Right hindlimb (tissue), 1 donor: ENCODE measurements at regions not wholly inside any gene's neighbourhood (a gene's known extent, or its start where the extent isn't known, plus 50 kb on each side); places are given as distances from the start of the nearest gene placed in this dataset.
"Not testable (repeated sequence)": the region's sequence is repeated elsewhere in the genome, so short reads cannot be mapped to it uniquely, and the experiment has no call there.

Experiments used
- DNase-seq: peaks from one replicate; pipeline ENCODE4 v3.0.0-alpha.2; 2018

DNA sequence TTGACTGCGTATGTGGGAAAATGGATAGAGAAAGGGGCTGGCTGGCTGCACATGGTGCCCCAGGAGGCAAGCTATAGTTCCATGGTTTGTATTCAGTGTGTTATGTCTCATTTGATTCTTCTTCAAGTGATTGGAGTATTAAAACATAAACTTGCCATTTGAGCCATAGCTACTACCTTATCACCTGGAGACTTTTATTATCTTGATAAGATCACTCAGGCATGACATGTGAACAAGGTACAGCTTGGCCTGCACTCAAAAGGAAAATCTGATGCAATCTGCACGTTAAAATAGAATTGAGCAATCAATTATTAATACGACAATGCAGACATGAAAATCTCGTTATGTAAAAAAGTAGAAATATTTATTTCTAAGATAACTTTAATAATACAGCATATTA, 116.9 kb downstream of the RND3 start:
- DNase-seq = no peak

DNA sequence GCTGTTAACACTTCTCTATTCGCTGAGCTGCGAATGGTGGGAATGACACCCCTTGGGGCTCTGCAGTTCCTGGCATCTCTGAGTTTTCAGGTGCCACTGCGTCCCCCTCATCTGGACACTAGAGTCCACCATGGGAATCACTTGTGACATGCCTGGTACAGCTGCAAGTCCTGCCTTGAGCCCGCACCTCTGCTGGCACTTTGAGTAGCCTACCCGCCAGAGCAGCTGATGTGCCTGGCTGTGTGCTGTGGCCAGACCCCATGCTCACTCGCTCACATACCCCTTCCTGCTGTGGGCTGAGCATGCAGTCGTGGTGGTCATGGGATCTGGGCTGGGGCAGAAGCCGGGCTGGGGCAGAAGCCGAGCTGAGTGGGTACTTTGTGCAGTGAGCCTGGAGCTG, 117.6 kb downstream of the RND3 start:
- no peak for DNase-seq

DNA sequence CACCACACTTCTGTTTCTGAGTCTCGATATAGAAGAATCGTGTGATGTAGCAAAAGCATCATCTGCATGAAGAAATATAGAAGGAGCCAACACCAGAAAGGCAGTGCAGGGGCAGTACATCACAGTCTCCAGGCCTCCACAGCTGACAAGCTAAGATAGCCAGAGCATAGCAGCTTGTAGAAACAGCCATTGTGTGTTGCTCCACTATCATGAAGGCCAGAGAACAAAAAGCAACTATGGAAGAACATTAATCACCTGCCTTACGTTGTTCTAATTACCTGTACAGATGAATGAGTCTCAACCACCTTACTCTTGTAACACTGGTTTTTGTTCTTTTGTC, 129.0 kb downstream of the RND3 start:
- DNase-seq = no peak

DNA sequence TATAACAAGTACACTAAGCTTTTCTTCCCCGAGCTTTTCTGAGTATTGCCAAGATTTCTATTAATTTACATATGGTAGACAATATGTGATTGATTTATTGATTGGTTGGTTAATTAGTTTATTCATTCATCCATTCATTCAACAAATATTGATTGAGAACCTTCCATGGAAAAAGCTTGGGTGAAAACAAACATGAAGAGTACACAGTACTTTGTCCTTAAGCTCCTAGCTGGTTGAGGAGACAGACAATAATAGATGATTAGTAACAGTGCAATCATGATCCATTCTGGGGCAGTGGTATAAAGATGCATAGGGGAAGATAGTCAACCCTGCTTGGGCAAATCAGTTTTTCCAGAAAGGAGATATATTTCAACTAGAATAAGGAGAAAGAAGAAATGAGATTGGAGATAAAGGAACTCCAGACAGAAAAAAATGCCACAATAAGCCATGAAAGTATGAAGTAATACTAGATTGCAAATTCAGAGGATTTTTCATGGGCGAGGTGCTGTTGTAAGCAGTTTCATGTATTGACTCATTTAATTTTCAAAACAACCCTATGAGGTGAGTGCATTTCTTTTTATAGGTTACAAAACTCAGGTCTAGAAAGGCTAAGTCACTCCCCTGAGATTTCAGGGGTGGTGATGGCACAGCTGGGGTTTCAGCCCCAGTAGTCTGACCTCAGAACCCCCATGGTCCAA, 129.5 kb downstream of the RND3 start:
- DNase-seq = no peak

DNA sequence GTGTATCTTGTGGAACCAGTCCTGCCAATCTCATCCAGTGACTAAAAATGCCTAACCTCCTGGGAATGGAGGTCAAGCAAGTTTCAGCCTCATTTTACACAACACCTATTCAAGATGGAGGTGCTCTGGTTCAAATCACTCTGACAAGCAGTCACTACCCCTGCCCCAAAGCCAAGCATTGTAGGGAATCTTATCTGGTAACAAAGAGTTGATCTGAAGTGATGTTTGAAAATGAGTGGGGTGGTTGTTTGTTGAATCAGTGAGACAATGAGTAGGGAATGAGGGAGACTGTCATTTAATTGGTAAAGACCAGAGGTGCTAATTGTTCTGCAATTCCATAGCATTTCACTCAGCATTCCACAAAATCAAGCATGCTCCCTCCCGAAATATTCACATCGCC, 132.0 kb downstream of the RND3 start:
- no peak for DNase-seq

DNA sequence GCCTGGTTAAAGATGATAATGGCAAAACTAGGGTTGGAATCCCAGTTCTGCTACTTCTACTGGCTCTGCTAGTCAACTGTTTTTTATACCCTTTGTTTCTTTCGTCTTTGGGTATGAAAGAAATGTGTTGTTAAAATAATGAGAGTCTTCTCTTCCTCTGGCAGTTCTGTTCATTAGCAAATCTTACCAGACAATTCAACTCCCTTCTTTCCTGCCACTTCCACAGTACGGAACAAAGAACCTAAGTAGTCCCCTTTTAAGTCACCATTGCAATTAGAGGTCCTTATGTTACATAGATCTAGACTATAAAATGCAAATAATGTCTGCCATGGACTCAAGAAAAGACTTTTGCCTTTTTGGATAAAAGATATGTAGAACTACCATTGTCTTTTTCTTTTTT, 134.1 kb downstream of the RND3 start:
- no peak for DNase-seq

DNA sequence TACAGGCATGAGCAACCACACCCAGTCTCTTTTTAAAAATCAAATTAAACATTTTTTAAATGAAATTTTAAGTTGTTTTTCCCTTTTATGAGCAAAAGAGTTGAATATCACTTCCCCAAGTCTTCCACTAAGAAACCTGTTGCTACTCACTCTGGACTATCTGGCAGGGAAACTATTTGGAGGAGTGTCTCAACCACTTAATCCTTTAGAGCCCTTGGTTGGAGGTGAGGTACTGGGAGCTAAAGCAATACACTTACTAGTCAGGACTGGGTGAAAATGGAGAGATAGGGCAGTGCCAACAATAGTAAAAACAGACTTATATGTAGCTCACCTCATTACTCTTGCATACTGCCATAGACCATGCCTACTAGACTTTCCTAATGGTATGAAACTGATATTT, 135.5 kb downstream of the RND3 start:
- peak; percentile 23 for DNase-seq

DNA sequence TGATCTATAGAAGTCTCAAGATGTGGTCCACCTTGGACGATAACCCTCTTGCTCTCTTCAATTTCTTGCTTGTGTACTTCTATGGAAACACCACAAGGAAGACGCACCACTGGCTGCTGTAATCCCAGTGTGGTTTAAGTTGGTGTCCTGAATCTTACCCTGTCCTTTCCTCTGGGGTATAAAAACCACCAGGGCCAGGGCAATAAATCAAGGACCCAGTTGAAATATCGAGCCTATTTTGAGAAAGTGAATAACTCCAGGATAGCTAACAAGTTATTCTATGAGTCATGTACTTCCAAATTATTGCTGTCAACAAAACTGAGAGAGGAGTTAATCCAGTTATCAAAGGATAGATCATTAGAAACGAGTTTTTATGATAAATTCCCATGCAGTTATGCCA, 137.0 kb downstream of the RND3 start:
- no peak for DNase-seq

DNA sequence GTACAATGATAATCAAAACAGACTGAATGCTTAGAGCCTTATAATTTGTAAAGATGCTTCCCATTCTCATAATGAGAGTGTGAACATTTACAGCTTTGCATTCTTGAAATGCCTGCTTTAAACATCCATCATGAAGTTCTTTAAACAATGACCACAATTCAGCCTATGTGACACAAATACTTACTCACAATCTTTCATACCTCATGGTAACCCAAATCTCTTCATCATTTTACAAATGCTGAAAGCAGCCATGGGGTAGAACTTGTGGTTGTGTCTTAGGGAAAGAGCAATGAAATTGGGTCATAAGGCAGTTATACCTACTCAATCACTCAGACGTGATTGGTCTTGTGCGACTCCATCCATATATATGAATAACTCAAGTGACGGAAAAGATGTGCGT, 140.7 kb downstream of the RND3 start:
- DNase-seq = no peak

DNA sequence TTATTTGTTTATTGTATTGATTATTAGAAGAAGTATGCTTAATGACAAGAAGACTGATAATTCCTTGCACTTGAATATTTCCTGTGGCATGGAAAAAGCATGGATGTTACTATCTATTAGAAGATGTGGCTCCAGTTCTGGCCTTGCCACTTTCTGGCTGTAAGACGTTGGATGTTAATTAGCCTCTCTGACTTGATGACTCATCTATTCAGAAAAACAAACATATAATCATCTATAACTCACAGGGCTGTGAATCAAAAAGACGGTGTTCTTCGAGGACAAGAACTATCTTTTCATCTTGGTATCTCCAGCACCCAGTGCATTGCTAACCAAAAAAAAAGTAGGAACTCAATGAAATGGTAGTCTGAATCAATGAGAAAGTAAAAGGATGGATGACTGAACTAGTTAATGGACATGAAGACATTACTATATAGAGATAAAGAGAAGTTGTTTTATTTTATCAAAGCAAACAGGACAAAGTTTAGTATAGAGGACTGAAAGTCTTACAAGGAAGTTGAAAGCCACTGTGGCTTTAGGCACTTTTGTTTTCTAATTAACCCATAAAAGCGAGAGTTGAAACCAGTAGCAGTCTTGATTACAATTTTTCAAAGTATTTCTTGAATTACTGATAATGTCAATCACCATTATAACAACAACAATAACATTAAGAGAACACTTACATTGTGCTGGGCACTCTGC, 145.3 kb downstream of the RND3 start:
- DNase-seq = no peak

DNA sequence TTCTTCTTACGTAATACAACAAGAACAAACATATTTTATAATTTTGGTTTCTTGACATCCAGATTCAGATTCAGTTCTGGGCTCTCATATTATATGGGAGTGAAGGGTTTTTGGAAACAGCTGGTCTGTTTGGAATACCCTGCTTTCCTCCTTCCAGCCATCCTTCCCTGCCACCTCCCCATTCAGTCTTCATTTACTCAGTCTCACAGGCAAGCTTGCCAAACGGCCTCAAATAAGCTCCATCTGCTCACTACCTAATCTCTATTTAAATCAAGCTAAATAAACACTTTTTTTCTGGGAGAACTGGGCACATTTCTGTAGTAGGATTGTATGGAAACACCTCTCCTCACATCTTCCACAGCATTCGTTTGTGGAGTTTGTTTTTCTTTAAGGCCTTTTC, 147.5 kb downstream of the RND3 start:
- DNase-seq = no peak

DNA sequence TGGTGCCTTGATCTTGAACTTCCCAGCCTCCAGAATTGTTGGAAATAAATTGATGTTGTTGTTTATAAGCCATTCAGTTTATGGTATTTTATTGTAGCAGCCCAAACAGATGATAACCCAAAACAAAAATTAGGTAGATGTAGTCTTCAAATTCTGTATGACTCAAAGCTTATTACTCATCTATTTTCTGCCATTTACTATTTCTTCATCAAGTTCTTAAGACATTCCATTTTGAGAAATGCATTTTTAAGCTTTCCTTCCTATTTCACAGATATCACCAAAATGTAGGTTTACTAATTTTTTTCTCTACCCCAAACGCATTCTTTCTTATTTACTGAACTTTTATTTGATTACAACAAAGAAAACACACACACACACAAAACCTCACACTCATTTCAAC, 148.2 kb downstream of the RND3 start:
- no peak for DNase-seq

DNA sequence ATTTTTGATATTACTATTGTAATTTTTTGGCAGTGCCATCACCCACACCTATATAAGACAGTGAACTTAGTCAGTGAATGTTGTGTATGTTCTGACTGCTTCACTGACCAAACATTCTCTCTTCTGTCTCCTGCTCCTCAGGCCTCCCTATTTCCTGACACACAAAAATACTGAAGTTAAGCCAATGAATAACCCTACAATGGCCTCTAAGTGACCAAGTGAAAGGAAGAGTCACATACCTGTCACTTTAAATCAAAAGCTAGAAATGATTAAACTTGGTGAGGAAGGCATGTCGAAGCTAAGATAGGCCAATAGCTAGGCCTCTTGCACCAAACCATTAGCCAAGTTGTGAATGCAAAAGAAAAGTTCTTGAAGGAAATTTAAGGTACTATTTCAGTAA, 151.9 kb downstream of the RND3 start:
- DNase-seq = no peak

DNA sequence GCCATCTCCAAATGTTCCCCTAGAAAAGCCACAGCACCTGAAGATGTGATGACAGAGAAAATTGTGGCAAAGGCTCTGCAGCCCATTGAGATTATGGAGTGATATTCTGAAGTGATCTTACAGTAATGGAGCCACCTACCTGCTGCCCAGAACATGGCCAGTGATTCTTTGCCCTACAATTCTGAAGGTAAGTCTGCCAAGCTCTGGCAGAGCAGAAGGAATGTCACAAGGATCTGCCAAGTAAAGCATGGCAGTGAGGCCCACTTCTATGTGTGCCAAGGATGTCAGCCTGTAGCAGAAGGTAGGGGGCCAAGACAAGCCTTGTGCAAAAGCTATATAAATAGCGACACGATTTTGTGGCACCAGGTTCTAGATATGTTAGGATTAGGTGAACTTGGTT, 155.1 kb downstream of the RND3 start:
- DNase-seq = peak; percentile 26

DNA sequence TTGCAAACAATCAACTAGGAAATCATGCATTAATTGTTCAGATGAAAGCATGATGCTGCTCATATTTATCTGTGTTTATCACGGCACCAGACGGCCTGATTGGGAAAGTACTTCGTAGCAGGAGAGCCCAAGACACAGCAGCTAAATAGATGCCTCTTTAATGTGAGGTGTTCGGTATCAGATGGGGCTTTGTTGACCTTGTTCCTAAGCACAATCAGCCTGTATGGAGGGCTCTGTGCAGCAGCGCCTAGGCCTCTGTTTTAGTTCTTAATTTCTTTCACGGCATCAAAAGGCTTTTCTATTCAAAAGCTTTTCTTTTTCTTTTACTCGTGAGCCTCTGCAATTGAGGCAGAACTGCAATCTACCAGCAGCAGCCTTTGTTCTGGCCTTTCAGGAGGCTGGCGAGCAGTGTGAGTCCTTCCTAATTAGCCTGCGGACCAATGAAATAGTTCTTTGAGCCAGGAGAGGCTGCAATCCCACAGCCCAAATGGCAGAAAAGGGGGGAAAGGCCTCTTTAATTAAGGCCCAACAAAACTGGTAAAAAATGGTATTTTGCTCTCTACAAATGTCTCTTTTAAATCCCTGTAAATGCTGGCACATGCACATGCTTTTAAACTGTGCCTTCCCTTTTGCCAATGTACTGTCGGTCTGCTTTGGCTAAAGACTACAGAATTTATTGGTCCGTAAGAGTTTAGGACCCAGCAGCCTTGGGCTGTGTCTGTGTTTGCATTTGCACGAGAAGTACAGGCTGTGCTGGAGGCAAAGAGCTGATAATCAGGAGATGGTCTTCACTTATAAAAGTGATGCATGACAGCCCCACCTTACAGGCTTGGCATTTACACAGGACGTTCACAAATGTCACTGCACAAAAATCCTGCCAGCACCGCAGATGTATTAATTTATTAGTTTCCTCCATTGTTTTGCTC, 159.6 kb downstream of the RND3 start:
- no peak for DNase-seq

DNA sequence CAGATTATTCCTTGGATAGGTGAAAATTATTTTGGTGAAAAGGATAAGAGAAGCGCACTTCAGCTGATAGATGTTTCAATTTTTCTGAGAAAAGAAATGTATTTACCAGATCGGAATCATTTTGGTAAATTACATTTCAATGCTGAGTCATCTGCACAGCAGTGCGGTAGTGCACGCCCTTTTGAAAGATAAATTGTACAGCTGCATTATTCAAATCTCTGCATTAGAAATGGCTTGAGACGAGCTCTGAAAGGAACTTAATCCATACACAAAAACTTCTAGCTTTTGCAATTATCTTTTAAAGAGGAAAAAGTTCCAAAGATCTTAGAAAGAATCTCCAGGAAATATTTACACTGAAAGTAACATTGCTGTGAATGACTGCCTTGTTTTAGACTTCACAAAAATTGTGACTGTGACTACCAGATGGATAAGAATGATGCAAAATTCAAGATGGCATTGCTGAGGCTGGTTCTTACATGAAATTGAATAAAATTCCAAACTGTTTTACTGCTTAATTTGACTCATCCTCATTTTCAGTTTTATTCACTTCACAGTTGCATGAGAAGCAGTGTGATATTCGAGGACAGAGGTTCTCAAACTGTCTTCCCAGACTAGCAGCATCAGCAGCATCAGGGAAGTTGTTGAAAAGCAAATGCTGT, 161.7 kb downstream of the RND3 start:
- no peak for DNase-seq

DNA sequence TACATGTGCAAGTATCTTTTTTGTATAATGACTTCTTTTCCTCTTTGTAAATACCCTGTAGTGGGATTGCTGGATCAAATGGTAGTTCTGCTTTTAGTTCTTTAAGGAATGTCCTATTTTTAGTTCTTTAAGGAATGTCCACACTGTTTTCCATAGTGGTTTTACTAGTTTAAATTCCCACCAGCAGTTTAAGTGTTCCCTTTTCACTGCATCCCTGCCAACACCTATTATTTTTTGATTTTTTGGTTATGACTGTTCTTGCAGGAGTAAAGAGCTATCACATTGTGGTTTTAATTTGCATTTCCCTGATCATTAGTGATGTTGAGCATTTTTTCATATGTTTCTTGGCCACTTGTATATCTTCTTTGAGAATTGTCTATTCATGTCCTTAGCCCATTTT, 164.4 kb downstream of the RND3 start:
- not testable (repeated sequence) for DNase-seq

DNA sequence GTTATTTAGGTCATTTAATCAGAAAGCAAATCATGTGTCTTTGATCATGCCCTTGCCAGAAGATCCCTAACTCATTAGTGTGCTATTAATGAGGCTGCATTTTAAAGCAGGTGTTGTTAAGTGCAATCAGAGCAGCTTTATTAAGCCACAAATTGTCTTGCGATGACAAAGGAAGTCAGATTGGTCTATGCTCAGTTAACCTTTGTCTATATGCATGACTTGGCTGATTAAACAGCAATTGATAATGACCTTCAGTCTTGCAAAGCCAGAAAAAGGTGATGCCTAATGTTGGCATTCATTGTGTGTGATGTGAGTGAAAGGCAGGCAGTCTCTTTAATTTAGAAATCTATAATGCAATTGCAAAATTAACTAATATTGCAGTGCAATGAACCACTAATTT, 166.9 kb downstream of the RND3 start:
- no peak for DNase-seq

DNA sequence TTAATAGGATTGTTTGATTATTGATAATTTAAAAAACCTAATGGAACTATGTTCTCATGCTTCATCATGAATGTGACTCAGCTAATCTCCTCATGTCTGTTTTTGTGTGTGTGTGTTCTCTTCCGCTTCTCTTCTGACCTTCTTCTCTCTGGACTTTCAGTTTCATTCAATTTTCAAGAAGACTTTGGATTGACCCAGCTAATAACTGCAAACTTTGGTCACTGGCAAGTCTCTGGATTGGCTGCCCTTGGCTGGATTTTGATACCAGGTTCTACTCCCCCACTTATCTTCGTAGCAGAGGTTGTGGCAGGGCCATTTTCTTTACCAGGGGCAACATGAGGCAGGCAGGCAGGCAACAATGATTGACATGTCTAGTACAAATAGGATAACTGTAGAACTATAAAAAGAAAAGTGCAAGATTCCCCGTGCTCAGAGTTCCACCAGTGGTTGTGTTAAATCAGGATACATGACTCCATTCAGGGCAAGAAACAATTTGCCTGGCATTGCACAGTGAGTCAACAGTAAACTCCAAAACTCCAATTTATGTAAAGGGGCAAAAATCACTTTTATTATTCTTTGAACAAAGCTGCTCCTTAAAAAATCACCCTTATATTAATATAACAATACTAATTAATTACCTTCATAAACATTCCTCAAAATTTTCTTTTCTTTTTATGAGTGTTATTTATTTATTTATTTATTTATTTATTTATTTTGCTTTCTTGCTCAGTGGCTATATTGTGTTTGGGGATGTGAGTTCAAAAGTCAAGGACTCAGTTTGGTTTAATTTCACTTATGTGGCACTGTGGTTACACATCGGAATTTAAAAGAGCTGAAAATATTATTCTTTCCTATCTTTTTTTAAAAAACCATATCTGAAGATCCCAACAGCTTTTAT, 167.6 kb downstream of the RND3 start:
- no peak for DNase-seq

DNA sequence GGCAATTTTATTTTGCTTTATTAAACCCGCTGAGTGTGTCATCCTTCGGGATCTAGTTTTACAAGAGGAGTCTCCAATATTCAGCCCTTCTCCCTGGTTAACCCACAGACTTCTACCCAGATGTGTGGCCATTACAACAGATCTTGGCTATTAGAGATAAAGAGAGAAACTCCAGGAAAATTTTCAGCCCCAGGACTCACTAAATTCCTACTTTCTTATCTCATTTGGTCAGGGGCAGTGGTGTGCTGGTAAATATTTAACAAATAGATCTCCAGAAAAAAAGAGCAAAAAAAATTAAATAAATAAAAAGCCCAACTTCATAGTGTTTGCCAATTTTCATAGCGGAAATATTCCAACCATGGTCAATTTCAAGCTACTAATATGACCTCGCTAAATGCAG, 168.4 kb downstream of the RND3 start:
- DNase-seq = no peak

DNA sequence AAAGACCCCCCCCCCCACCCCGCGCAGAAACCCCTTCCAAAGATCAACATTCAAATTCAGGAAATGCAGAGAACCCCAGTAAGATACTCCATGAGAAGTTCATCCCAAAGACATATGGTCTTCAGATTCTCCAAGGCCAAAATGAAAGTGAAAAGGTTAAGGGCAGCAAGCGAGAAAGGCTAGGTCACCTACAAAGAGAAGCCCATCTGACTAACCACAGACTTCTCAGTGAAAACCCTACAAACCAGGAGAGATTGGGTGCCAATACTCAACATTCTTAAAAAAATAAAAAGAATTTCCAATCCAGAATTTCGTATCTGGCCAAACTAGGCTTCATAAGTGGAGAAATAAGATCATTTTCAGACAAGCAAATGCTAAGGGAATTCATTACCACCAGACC, 175.2 kb downstream of the RND3 start:
- no peak for DNase-seq
